DOHH2 (cell line): ENCODE measurements at regions not wholly inside any gene's neighbourhood (a gene's known extent, or its start where the extent isn't known, plus 50 kb on each side); places are given as distances from the start of the nearest gene placed in this dataset.

Experiments
- EZH2phosphoT487 ChIP-seq: fragments of 200-600 bp; sonication (generic); IDR thresholded peaks from 2 replicates; pipeline ENCODE4 v1.6.1; 2017; ENCODE audit warnings: borderline replicate concordance, mild to moderate bottlenecking, antibody characterized with exemption, low read length, moderate library complexity, mixed read lengths
- TF ChIP-seq, protein P1 (sequence below): fragments of 200-600 bp; sonication (generic); IDR thresholded peaks from one replicate; pipeline ENCODE4 v1.5.1; 2014; ENCODE audit warnings: antibody characterized with exemption, mild to moderate bottlenecking, low read depth, low read length; ENCODE audit not compliant: poor library complexity, severe bottlenecking

DNA sequence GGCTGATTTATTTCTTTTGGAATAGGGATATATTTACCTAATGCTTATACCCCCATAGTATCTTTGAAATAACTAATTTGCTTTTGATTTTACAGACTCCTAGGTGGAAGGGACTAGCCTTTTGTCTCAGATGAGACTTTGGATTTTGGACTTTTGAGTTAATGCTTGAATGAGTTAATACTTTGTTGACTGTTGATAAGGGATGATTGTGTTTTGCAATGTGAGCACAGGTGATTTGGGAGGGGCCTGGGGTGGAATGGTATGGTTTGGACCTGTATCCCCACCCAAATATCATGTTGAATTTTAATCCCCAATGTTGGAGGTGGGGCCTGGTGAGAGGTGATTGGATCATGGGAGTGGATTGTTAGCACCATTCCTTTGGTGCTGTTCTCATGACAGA, 117.4 kb upstream of the ZC4H2 start:
- TF ChIP-seq, protein P1, sequence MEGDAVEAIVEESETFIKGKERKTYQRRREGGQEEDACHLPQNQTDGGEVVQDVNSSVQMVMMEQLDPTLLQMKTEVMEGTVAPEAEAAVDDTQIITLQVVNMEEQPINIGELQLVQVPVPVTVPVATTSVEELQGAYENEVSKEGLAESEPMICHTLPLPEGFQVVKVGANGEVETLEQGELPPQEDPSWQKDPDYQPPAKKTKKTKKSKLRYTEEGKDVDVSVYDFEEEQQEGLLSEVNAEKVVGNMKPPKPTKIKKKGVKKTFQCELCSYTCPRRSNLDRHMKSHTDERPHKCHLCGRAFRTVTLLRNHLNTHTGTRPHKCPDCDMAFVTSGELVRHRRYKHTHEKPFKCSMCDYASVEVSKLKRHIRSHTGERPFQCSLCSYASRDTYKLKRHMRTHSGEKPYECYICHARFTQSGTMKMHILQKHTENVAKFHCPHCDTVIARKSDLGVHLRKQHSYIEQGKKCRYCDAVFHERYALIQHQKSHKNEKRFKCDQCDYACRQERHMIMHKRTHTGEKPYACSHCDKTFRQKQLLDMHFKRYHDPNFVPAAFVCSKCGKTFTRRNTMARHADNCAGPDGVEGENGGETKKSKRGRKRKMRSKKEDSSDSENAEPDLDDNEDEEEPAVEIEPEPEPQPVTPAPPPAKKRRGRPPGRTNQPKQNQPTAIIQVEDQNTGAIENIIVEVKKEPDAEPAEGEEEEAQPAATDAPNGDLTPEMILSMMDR = no peak
- no peak for TF ChIP-seq EZH2phosphoT487
